Left colon (tissue), 2 donors: ENCODE measurements at regions not wholly inside any gene's neighbourhood (a gene's known extent, or its start where the extent isn't known, plus 50 kb on each side); places are given as distances from the start of the nearest gene placed in this dataset.
"Not testable (repeated sequence)": the region's sequence is repeated elsewhere in the genome, so short reads cannot be mapped to it uniquely, and the experiment has no call there.

ENCODE experiments used
- ATAC-seq: fragments of 200-7000 bp; cut with Tn5 transposase; one replicate; pipeline ENCODE4 v1.9.1; 2020; ENCODE audit warnings: mild to moderate bottlenecking, moderate library complexity
- DNase-seq, 2 donors: peaks; one replicate each; pipeline ENCODE4 v3.0.0-alpha.2; 2020
- intact Hi-C, 2 donors: fragments of 100-400 bp; cut with DNase I in 1 of 2; cut with micrococcal nuclease in 1 of 2; formaldehyde crosslinking; loops; one replicate each; pipeline versions ENCODE4 v1.11.2 to v1.14.0; 2022; cut with DNase I, micrococcal nuclease
- donor health status: DM: no; HTN: no; CAD: no.
- donor health status: DM: yes; HTN: yes; CAD: no.

- DNase-seq (no peak), ATAC-seq (no peak)
- intact Hi-C loops = no loop called here
These were observed 238.0 kb upstream of the MOCS1 start for GRCh38 chr6:40172272-40172671.

- ATAC-seq = no peak
- no peak for DNase-seq
- intact Hi-C loops = no loop called here
These were observed 237.1 kb upstream of the MOCS1 start for GRCh38 chr6:40171343-40171742.

DNA sequence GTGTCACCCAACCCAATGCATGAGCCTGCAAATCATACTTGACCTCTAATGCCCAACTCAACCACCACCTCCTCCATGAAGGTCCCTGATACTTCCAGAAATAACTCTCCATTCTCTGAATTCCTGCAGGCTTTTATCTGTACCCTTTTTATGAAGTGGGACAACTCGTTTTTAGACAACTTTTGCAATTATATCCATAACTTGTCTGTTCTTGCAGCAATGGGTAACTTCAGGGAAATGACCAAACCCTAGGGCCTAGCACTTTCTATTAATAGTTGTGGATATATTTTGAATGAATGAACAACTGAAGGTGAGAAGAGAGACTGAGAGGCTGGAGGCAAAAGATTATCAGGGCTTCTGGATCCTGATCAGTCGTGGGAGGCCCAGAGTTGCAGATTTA is 236.6 kb upstream of the MOCS1 start:
- ATAC-seq (no peak), DNase-seq (no peak)
- intact Hi-C loops = no loop called here

DNA sequence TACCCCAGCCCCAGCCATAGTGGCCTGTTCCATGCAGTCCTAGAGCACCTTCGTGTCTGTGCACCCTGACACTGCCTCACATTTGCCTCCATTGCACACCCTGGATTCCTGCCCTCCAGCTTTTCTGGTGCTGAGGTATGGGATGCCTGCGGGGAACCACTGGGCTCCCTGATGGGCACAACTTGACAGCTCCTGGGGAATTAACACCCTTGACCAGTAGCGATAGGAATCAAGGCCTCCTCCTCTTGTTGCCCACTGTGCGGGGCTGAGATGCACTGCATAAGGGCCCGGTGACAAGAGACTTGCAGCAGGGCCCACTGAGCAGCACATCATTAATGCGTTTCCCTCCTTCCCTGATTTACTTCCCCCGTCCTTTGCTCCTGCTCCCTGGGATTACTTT is 235.6 kb upstream of the MOCS1 start:
- intact Hi-C loops = no loop called here
- no peak for ATAC-seq

DNA sequence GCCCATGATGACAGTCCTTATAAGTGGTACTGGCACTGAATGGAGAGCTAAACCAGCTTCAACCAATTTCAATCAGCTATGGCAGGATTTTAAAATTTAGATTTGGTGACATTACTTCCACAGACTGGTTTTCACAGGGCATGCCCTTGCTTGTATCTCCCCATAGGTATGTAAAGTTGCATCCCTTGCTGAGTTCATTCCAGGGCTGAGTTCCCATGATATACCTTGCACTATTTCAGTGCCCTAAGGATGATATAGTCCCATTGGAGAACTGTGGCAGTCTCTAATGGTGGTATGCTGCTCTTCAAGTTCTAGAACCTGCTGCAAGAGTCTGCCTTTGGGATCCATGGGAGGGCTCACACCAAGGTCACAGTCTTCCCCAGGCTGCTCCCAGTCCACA is 232.7 kb upstream of the MOCS1 start:
- intact Hi-C loops = no loop called here
- ATAC-seq (no peak), DNase-seq (no peak)

More for the DNA sequence above, 235.6 kb upstream of the MOCS1 start:
- DNase-seq = no peak

GRCh38 chr6:40165036-40165709 is 230.9 kb upstream of the MOCS1 start:
- intact Hi-C loops = no loop called here
- ATAC-seq = no peak
- DNase-seq = no peak

- intact Hi-C loops = no loop called here
- no peak for DNase-seq
These were observed 230.1 kb upstream of the MOCS1 start for GRCh38 chr6:40164345-40164755.

DNA sequence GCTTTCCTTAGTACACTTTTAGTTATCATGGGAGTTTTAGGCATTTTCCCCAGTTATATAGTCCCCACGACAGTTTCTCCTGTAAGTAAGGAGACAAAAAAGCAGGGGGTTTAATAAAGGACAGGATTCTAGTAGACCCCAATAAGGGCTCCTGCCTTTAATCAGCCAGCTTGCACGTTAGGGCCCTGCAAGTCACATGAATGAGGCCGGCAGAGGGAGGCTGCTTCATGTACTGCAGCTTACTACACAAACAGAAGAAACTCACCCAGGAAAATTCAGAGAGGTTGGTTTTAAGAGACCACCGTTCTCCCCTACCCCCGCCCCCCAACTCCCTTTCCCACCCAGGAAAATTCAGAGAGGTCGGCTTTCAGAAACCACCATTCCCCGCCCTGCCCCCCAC is 229.7 kb upstream of the MOCS1 start:
- ATAC-seq (no peak), DNase-seq (no peak)
- intact Hi-C loops = no loop called here

More at GRCh38 chr6:40164345-40164755, 230.1 kb upstream of the MOCS1 start:
- no peak for ATAC-seq

DNA sequence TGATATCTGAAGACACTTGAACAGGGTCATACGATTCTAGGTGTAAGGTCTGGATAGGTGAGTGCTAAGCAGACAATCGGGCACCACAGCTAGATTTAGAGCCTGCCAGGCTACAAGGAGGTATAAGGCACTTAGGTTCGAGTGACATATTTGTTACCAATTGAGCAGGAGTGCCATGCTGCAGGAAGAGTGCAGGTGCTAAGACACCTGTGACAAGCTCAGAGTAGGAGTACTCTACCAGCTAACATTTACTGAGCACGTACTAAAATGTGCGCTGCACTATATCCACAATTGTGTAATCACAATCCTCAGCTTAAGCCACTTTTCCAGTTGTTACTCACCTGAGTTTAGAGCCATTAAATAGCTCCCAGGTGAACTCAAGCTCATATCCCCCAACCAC is 227.8 kb upstream of the MOCS1 start:
- intact Hi-C loops = no loop called here
- DNase-seq (no peak), ATAC-seq (no peak)

DNA sequence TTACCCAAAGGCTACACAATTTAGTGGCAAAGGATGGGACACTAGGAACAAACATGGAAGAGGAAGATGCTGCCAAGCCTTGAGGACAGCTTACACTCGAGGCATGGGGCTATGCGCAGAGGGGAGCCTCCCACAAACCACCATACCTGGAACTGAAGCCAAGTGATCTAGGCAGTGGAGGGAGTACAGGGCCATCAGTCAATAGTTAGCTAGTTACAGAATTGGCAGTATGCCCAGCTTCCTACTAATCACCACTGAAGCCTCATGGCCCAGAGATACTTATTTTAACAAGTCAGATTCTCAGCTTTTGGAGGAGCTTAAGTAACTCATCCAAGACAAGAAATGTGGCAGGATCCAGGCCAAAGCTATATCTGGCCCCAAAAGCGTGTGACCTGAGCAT is 226.6 kb upstream of the MOCS1 start:
- ATAC-seq (no peak), DNase-seq (no peak)
- intact Hi-C loops = no loop called here

- intact Hi-C loops = no loop called here
- no peak for ATAC-seq
- no peak for DNase-seq
These were observed 225.6 kb upstream of the MOCS1 start for GRCh38 chr6:40159865-40160264.

DNA sequence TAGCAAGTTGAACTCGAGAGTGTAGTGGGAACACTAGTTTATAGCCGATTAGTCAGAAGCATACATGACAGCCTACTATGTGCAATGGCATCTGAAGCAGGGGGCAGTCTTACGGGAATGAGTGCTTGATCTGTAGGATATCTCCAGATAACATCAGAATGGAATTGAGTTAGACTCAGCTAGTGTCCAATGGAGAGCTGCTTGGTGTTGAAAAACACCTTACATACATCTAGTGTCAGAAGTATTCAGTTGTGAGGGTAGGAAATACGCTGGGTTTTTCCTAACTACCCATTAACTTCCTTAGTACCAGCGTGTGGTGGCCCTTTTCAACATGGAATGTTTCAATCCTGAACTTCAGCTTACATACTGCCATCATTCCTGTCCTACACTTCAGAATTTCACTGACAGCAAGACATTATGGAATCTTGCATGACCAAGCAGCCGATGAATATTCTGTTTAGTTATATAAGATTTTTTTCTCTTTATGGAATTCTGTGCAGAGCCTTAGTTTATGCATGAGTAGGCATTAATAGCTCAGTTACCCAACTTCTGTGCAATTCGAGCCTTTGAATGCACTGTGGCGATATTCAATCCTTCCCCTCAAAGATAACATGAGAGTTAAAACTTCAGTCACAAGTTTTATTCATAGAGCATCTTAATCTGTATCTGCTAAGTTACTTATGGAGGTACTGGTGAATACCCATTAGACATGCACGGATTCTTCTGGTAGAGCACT is 218.6 kb upstream of the MOCS1 start:
- no peak for ATAC-seq
- intact Hi-C loops = no loop called here

DNA sequence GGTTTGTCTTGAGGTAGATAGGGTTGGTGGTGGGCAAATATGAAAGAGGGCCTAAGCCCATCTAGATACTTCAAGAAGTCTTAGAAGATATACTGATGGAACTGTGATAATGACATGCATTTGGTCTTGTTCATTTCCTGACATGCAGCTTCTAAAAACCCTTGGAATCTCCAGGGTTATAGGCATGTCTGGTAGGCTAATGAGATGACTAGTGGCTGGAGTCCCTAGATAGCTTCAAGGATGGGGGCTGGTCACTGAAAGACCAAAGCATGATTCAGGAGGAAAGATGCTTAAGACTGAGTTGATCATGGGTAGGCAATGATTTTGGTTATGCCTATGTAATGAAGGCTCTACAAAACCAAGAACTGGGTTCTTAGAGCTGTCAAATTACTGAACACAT is 217.9 kb upstream of the MOCS1 start:
- ATAC-seq = no peak
- intact Hi-C loops = no loop called here
- DNase-seq = no peak

More for the DNA sequence above, 218.6 kb upstream of the MOCS1 start:
- DNase-seq = no peak

DNA sequence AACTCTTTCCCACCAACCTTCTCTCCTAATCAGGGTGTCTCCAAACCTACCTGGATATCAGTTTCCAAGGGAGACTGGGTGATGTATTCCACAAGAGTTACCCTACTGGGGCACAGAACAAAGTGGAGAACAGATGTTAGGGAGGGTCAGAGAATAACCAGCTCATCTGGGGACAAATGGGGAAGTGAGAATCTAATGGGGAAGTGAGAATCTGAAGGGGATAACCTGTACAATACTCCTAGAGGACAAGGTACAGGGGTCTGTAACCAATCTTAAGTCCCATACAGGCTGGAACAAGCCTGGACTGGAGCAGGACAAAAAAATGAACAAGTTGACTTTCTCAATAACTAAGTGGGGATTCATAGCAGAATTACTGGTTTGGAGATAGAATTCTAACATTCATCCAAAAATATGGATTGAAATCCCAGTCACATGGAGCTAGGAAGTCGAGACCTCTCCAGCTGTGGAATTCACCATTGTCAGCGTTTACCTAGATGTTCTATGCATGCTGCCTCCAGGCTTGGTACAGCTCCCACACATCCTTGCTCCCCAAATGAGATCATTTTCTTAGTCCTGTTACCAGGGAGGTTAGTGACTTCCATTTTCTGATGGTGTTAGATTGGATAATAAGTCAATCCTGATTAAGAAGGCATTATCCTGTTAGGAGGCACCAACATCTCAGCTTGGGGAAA is 214.8 kb upstream of the MOCS1 start:
- no peak for DNase-seq
- no peak for ATAC-seq
- intact Hi-C loops = no loop called here

- DNase-seq = no peak
- no peak for ATAC-seq
- intact Hi-C loops = no loop called here
These were observed 212.6 kb upstream of the MOCS1 start for GRCh38 chr6:40146902-40147301.

DNA sequence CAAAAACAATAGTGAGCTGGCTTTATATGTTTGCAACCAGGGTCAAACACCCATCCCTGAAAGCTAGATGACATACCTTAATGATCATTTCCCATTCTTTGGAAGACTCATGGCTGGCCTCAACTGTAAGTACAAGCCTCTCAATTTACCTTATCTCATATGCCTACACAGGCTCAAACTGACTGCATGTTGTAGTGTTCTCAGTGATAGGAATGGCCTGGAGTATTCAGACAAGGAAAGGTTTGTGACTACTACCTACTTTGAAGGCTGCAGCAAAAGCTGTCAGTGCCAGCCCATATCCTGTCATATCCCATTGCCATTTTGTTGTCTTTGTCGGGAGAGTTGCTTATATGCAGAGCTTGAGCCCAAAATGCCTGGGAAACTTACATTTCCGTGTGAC is 205.2 kb upstream of the MOCS1 start:
- intact Hi-C loops = no loop called here
- no peak for ATAC-seq
- no peak for DNase-seq

DNA sequence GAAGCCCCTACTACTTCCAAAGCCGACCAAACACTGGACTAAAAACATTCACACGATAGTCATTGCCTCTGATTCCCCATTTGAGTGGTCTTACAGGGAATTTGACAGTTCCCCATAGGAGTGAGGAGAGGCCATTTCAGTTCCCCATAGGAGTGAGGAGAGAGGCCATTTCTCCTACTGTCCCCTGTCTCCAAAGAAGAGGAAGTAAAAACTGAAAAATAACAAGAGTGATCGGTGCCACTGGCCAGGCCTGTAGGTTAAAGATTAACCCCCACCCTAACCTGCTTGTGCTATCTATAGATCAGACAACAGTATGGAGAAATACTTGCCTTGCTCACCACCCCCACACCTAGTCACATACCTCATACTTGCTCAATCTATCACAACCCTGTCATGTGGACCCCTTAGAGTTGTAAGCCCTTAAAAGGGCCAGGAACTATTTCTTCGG is 204.0 kb upstream of the MOCS1 start:
- DNase-seq (peak; percentile 43 to 67), ATAC-seq (peak; percentile 82)
- intact Hi-C loops = no loop called here

DNA sequence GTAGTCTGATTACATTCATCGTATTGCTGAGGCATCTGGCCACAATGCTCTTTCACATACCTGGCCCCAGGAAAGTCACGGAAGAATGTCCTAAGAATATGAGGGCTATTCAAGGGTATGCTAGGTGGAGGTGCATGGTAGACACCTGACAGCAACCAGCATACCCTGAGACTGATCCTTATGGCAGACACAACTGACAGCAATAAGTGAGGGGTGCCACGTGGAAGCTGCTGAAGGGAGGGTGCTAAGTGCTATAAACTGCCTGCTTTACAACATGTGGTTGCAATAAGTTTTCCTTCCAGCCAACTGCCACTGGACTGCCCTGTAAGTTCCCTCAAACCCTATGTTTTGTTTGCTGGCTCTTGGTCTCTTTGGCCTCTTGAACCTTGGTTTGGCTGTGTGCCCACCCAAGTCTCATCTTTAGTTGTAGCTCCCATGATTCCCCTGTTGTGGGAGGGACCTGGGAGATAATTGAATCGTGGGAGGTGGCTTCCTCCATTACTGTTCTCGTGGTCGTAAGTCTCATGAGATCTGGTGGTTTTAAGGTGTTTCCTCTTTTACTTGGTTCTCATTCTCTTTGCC is 201.3 kb upstream of the MOCS1 start:
- DNase-seq (peak; percentile 32 to 62), ATAC-seq (peak; percentile 86)
- intact Hi-C loops = no loop called here

- intact Hi-C loops, DNase-seq, ATAC-seq: not testable (repeated sequence)
These were observed 199.7 kb upstream of the MOCS1 start for GRCh38 chr6:40133981-40134380.

GRCh38 chr6:40131675-40132074 is 197.4 kb upstream of the MOCS1 start:
- no peak for ATAC-seq
- DNase-seq = no peak
- intact Hi-C loops = no loop called here
